ENCODE measurements at regions not wholly inside any gene's neighbourhood (a gene's known extent, or its start where the extent isn't known, plus 50 kb on each side); places are given as distances from the start of the nearest gene placed in this dataset.
"Not testable (repeated sequence)": the region's sequence is repeated elsewhere in the genome, so short reads cannot be mapped to it uniquely, and the experiment has no call there.

DNA sequence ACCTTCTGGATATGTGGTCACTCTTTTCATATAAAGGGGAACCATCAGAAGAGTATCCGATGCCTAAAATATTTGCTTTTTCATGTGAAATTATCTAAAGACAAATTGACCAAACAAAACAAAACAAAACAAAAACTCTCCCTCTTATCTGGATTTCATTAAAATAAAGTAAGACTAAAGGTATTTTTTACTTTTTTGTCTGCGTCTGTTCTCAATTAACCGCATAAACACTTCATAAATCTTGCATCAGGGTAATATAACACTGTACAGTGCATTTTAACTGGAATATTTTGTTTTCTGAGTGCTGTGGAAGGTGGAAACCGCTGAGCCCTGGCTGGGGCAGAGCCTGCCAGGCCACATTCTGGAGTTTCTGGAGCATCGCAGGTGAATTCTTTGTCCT lies 234.1 kb upstream of the ZFP64 start:
- H3K79me2 ChIP-seq (ENCODE audit: control insufficient read depth, insufficient read depth, low read length): no peaks in the 10 kb centered on the region
- CTCF ChIA-PET: no interaction called here
- ATAC-seq (ENCODE audit: low read depth): no peak
- Mint-ChIP-seq H3K27ac (no peak overlapping the region), H3K27me3 (peaks cover 3% of the 10 kb centered on the region), H3K4me3 (no peak overlapping the region), H3K4me1 (no peaks in the 10 kb centered on the region), H3K9me3 (ENCODE audit: insufficient read depth) (peaks cover 8% of the 10 kb centered on the region)
- POLR2A ChIA-PET: no interaction called here
- no peaks in the 10 kb centered on the region for H3K27me3 ChIP-seq (replicated peaks in 1 of 4; ENCODE audit: control extremely low read depth in 1 of 4, control insufficient read depth in 3 of 4, insufficient read depth in 4 of 4, low read length in 3 of 4)
- H3K4me3 ChIP-seq (ENCODE audit: control extremely low read depth in 1 of 5, extremely low read depth in 1 of 5, insufficient read depth in 1 of 5, low read depth in 2 of 5, low read length in 4 of 5): no peak overlapping the region
- intact Hi-C loops (cut with micrococcal nuclease): no loop called here
- WGBS (ENCODE audit: insufficient coverage): 70% methylated on average over 2 of the region's 5 CpGs
- no peak for DNase-seq
- no peaks in the 10 kb centered on the region for H4K20me1 ChIP-seq (ENCODE audit: control insufficient read depth, insufficient read depth, low read length, poor library complexity, severe bottlenecking)
- H2AFZ ChIP-seq (ENCODE audit: insufficient read depth, low read depth, low read length, poor library complexity, severe bottlenecking): no peak overlapping the region
- peaks cover 0 to 11% (median 0%) of the 10 kb centered on the region in 3 donors for H3K9me3 ChIP-seq (ENCODE audit: control extremely low read depth in 1 of 3, control insufficient read depth in 2 of 3, insufficient read depth in 1 of 3, low read length in 2 of 3)
- no peaks in the 10 kb centered on the region for H3K36me3 ChIP-seq (replicated peaks in 1 of 2; ENCODE audit: control extremely low read depth in 1 of 2, control insufficient read depth in 1 of 2, extremely low read depth in 1 of 2, insufficient read depth in 2 of 2, low read length in 1 of 2)
- TF ChIP-seq, protein P1, sequence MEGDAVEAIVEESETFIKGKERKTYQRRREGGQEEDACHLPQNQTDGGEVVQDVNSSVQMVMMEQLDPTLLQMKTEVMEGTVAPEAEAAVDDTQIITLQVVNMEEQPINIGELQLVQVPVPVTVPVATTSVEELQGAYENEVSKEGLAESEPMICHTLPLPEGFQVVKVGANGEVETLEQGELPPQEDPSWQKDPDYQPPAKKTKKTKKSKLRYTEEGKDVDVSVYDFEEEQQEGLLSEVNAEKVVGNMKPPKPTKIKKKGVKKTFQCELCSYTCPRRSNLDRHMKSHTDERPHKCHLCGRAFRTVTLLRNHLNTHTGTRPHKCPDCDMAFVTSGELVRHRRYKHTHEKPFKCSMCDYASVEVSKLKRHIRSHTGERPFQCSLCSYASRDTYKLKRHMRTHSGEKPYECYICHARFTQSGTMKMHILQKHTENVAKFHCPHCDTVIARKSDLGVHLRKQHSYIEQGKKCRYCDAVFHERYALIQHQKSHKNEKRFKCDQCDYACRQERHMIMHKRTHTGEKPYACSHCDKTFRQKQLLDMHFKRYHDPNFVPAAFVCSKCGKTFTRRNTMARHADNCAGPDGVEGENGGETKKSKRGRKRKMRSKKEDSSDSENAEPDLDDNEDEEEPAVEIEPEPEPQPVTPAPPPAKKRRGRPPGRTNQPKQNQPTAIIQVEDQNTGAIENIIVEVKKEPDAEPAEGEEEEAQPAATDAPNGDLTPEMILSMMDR (IDR thresholded peaks at IDR 0.05): no peak
- TF ChIP-seq EZH2 (IDR thresholded peaks at IDR 0.05; ENCODE audit: borderline replicate concordance, insufficient read depth, low read depth, low read length, poor library complexity, severe bottlenecking): no peak
- no peak overlapping the region for H3K4me2 ChIP-seq (replicated peaks; ENCODE audit: low read depth, low read length, poor library complexity, severe bottlenecking)
- H3K4me1 ChIP-seq (ENCODE audit: control insufficient read depth in 2 of 2, insufficient read depth in 2 of 2, low read length in 2 of 2): no peaks in the 10 kb centered on the region
- no peak overlapping the region for H3K9ac ChIP-seq (ENCODE audit: low read length)
- H3K27ac ChIP-seq (ENCODE audit: low read length in 2 of 2): no peak overlapping the region

DNA sequence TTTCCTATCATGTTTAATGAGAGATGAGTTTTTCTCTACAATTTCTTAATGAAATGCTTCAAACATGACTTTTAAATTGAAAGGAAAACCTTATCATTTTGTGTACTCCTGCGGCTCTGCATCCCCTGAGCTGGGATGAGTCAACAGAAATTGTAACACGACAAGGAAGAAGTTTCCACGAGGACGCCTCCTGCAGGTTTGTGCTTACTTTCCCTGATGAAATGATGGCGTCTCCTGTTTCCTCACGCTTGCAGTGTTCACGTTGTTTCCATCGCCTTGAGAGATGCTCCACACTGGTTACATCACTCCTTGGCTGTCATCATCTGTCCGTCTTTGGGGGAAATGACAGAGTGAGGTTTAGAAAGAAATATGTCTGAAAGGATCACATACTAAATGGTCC lies 233.7 kb upstream of the ZFP64 start:
- DNase-seq (no peak), ATAC-seq (ENCODE audit: low read depth) (no peak)
- no peak overlapping the region for H3K27ac ChIP-seq (ENCODE audit: low read length in 2 of 2)
- no peaks in the 10 kb centered on the region for H4K20me1 ChIP-seq (ENCODE audit: control insufficient read depth, insufficient read depth, low read length, poor library complexity, severe bottlenecking)
- no peak for TF ChIP-seq EZH2 (IDR thresholded peaks at IDR 0.05; ENCODE audit: borderline replicate concordance, insufficient read depth, low read depth, low read length, poor library complexity, severe bottlenecking)
- TF ChIP-seq, protein P1 (IDR thresholded peaks at IDR 0.05): no peak
- intact Hi-C loops (cut with micrococcal nuclease): no loop called here
- H3K9me3 ChIP-seq (ENCODE audit: control extremely low read depth in 1 of 3, control insufficient read depth in 2 of 3, insufficient read depth in 1 of 3, low read length in 2 of 3): peaks cover 0 to 11% (median 0%) of the 10 kb centered on the region in 3 donors
- no peak overlapping the region for H3K4me2 ChIP-seq (replicated peaks; ENCODE audit: low read depth, low read length, poor library complexity, severe bottlenecking)
- Mint-ChIP-seq H3K4me1 (no peaks in the 10 kb centered on the region), H3K9me3 (ENCODE audit: insufficient read depth) (peaks cover 8% of the 10 kb centered on the region), H3K27ac (no peak overlapping the region), H3K27me3 (peaks cover 3% of the 10 kb centered on the region), H3K4me3 (no peak overlapping the region)
- ChIA-PET CTCF (no interaction called here), POLR2A (no interaction called here)
- no peak overlapping the region for H3K4me3 ChIP-seq (ENCODE audit: control extremely low read depth in 1 of 5, extremely low read depth in 1 of 5, insufficient read depth in 1 of 5, low read depth in 2 of 5, low read length in 4 of 5)
- no peak overlapping the region for H2AFZ ChIP-seq (ENCODE audit: insufficient read depth, low read depth, low read length, poor library complexity, severe bottlenecking)
- H3K36me3 ChIP-seq (replicated peaks in 1 of 2; ENCODE audit: control extremely low read depth in 1 of 2, control insufficient read depth in 1 of 2, extremely low read depth in 1 of 2, insufficient read depth in 2 of 2, low read length in 1 of 2): no peaks in the 10 kb centered on the region
- no peaks in the 10 kb centered on the region for H3K4me1 ChIP-seq (ENCODE audit: control insufficient read depth in 2 of 2, insufficient read depth in 2 of 2, low read length in 2 of 2)
- H3K79me2 ChIP-seq (ENCODE audit: control insufficient read depth, insufficient read depth, low read length): no peaks in the 10 kb centered on the region
- no peak overlapping the region for H3K9ac ChIP-seq (ENCODE audit: low read length)
- 65% methylated on average over 6 of the region's 9 CpGs for WGBS (ENCODE audit: insufficient coverage)
- H3K27me3 ChIP-seq (replicated peaks in 1 of 4; ENCODE audit: control extremely low read depth in 1 of 4, control insufficient read depth in 3 of 4, insufficient read depth in 4 of 4, low read length in 3 of 4): peaks cover 0 to 2% (median 0%) of the 10 kb centered on the region in 4 experiments

DNA sequence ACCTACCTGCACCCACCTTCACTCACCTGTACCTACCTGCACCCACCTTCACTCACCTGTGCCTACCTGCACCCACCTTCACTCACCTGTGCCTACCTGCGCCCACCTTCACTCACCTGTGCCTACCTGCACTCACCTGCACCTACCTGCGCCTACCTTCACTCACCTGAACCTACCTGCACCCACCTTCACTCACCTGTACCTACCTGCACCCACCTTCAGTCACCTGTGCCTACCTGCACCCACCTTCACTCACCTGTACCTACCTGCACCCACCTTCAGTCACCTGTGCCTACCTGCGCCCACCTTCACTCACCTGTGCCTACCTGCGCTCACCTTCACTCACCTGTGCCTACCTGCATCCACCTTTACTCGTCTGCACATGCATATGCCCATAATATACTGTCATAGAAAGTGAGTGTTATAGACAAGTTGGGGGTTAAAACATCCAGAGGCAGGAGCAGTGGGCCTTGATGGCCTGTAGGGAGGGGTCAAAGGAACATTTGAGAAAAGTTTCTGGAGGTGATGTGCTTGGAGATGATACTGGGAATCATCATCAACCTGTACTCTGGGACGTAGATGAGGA lies 232.9 kb upstream of the ZFP64 start:
- H3K4me3 Mint-ChIP-seq; POLR2A ChIA-PET; H3K27ac ChIP-seq (ENCODE audit: low read length in 2 of 2); H3K36me3 ChIP-seq (replicated peaks in 1 of 2; ENCODE audit: control extremely low read depth in 1 of 2, control insufficient read depth in 1 of 2, extremely low read depth in 1 of 2, insufficient read depth in 2 of 2, low read length in 1 of 2); H2AFZ ChIP-seq (ENCODE audit: insufficient read depth, low read depth, low read length, poor library complexity, severe bottlenecking); H3K4me1 ChIP-seq (ENCODE audit: control insufficient read depth in 2 of 2, insufficient read depth in 2 of 2, low read length in 2 of 2); H3K9ac ChIP-seq (ENCODE audit: low read length); H3K4me3 ChIP-seq (ENCODE audit: control extremely low read depth in 1 of 5, extremely low read depth in 1 of 5, insufficient read depth in 1 of 5, low read depth in 2 of 5, low read length in 4 of 5); H3K4me1 Mint-ChIP-seq; H3K27me3 ChIP-seq (replicated peaks in 1 of 4; ENCODE audit: control extremely low read depth in 1 of 4, control insufficient read depth in 3 of 4, insufficient read depth in 4 of 4, low read length in 3 of 4); ATAC-seq (ENCODE audit: low read depth); H3K79me2 ChIP-seq (ENCODE audit: control insufficient read depth, insufficient read depth, low read length); H3K27ac Mint-ChIP-seq; H4K20me1 ChIP-seq (ENCODE audit: control insufficient read depth, insufficient read depth, low read length, poor library complexity, severe bottlenecking); H3K27me3 Mint-ChIP-seq; H3K4me2 ChIP-seq (replicated peaks; ENCODE audit: low read depth, low read length, poor library complexity, severe bottlenecking); DNase-seq; CTCF ChIA-PET; intact Hi-C loops (cut with micrococcal nuclease): not testable (repeated sequence)
- H3K9me3 ChIP-seq (ENCODE audit: control extremely low read depth in 1 of 3, control insufficient read depth in 2 of 3, insufficient read depth in 1 of 3, low read length in 2 of 3): peaks cover 0 to 11% (median 0%) of the 10 kb centered on the region in 3 donors
- peaks cover 10% of the 10 kb centered on the region for H3K9me3 Mint-ChIP-seq (ENCODE audit: insufficient read depth)
- 75% methylated on average over 3 of the region's 6 CpGs for WGBS (ENCODE audit: insufficient coverage)
